ENCODE measurements at regions not wholly inside any gene's neighbourhood (a gene's known extent, or its start where the extent isn't known, plus 50 kb on each side); places are given as distances from the start of the nearest gene placed in this dataset.

- Mint-ChIP-seq H3K27me3 (ENCODE audit: low read depth, poor library complexity) (no peaks in the 10 kb centered on the region), H3K4me1 (no peaks in the 10 kb centered on the region)
Observed at GRCh38 chr5:96219580-96220281, 213.3 kb downstream of the PCSK1 start.

GRCh38 chr5:96218653-96219052 lies 214.4 kb downstream of the PCSK1 start:
- no peak for DNase-seq
- H3K27ac Mint-ChIP-seq, result no peak overlapping the region
- H3K9me3 Mint-ChIP-seq, result peaks cover 10% of the 10 kb centered on the region
- H3K36me3 Mint-ChIP-seq (ENCODE audit: low read depth), result peaks cover 8% of the 10 kb centered on the region
- no peaks in the 10 kb centered on the region for H3K4me1 Mint-ChIP-seq
- H3K27me3 Mint-ChIP-seq (ENCODE audit: low read depth, poor library complexity), result no peaks in the 10 kb centered on the region
- H3K4me3 Mint-ChIP-seq, result no peak overlapping the region
- TF ChIP-seq CTCF (IDR thresholded peaks at IDR 0.05), result no peak

More at GRCh38 chr5:96219580-96220281, 213.3 kb downstream of the PCSK1 start:
- peak overlapping the region; percentile 73 for H3K27ac Mint-ChIP-seq
- no peak for TF ChIP-seq CTCF (IDR thresholded peaks at IDR 0.05)
- H3K9me3 Mint-ChIP-seq, result peaks cover 10% of the 10 kb centered on the region
- H3K4me3 Mint-ChIP-seq, result no peak overlapping the region
- H3K36me3 Mint-ChIP-seq (ENCODE audit: low read depth), result peaks cover 8% of the 10 kb centered on the region
- DNase-seq, result no peak

- H3K4me3 Mint-ChIP-seq, result no peak overlapping the region
- DNase-seq, result no peak
- no peaks in the 10 kb centered on the region for H3K4me1 Mint-ChIP-seq
- H3K27ac Mint-ChIP-seq, result peak overlapping the region; percentile 17
- H3K27me3 Mint-ChIP-seq (ENCODE audit: low read depth, poor library complexity), result no peaks in the 10 kb centered on the region
- TF ChIP-seq CTCF (IDR thresholded peaks at IDR 0.05), result no peak
- no peaks in the 10 kb centered on the region for H3K36me3 Mint-ChIP-seq (ENCODE audit: low read depth)
- H3K9me3 Mint-ChIP-seq, result peaks cover 16% of the 10 kb centered on the region
Observed at GRCh38 chr5:96214442-96215197, 218.4 kb downstream of the PCSK1 start.

GRCh38 chr5:96209829-96210228 lies 223.2 kb downstream of the PCSK1 start:
- H3K4me3 Mint-ChIP-seq, result no peak overlapping the region
- H3K27ac Mint-ChIP-seq, result no peak overlapping the region
- no peaks in the 10 kb centered on the region for H3K27me3 Mint-ChIP-seq (ENCODE audit: low read depth, poor library complexity)
- DNase-seq, result no peak
- peaks cover 59% of the 10 kb centered on the region for H3K9me3 Mint-ChIP-seq
- peaks cover 27% of the 10 kb centered on the region for H3K36me3 Mint-ChIP-seq (ENCODE audit: low read depth)
- no peaks in the 10 kb centered on the region for H3K4me1 Mint-ChIP-seq
- no peak for TF ChIP-seq CTCF (IDR thresholded peaks at IDR 0.05)

GRCh38 chr5:96207420-96207819 lies 225.6 kb downstream of the PCSK1 start:
- Mint-ChIP-seq H3K27me3 (ENCODE audit: low read depth, poor library complexity) (no peaks in the 10 kb centered on the region), H3K27ac (no peak overlapping the region), H3K9me3 (peaks cover 56% of the 10 kb centered on the region), H3K4me1 (no peaks in the 10 kb centered on the region), H3K36me3 (ENCODE audit: low read depth) (peaks cover 27% of the 10 kb centered on the region), H3K4me3 (no peak overlapping the region)
- no peak for DNase-seq
- TF ChIP-seq CTCF (IDR thresholded peaks at IDR 0.05), result no peak
